AG04449 (cell line): ENCODE measurements at regions not wholly inside any gene's neighbourhood (a gene's known extent, or its start where the extent isn't known, plus 50 kb on each side); places are given as distances from the start of the nearest gene placed in this dataset.

Source experiments
- CTCF ChIA-PET: fragments of 350-600 bp; formaldehyde crosslinking; extraction: SDS; loops from one replicate; lab custom pipeline; 2021; ENCODE audit warnings: antibody characterized with exemption; lab: Yijun Ruan, JAX
- POLR2A ChIA-PET: fragments of 400-600, 350-600 bp; formaldehyde crosslinking; extraction: SDS; loops from one replicate; lab custom pipeline; 2020; ENCODE audit warnings: antibody characterized with exemption, inconsistent platforms; lab: Yijun Ruan, JAX
- DNase-seq: peaks from one replicate; pipeline ENCODE4 v3.0.0-alpha.2; 2010; ENCODE audit warnings: low read depth, low spot score
- H3K4me3 ChIP-seq: 2 replicates; pipeline ENCODE4 v1.5.1; 2011; ENCODE audit warnings: low read depth, mild to moderate bottlenecking, control low read depth, low read length
- TF ChIP-seq, protein P1 (sequence below): IDR thresholded peaks from one replicate; pipeline ENCODE4 v1.5.1; 2011; ENCODE audit warnings: mild to moderate bottlenecking, moderate library complexity, low read length, control low read depth, inconsistent platforms; ENCODE audit not compliant: insufficient read depth; ENCODE audit errors: missing control alignments

GRCh38 chr22:48929276-48929790 lies 898.3 kb downstream of the BRD1 start:
- CTCF ChIA-PET = no interaction called here
- no peak for DNase-seq
- TF ChIP-seq, protein P1, sequence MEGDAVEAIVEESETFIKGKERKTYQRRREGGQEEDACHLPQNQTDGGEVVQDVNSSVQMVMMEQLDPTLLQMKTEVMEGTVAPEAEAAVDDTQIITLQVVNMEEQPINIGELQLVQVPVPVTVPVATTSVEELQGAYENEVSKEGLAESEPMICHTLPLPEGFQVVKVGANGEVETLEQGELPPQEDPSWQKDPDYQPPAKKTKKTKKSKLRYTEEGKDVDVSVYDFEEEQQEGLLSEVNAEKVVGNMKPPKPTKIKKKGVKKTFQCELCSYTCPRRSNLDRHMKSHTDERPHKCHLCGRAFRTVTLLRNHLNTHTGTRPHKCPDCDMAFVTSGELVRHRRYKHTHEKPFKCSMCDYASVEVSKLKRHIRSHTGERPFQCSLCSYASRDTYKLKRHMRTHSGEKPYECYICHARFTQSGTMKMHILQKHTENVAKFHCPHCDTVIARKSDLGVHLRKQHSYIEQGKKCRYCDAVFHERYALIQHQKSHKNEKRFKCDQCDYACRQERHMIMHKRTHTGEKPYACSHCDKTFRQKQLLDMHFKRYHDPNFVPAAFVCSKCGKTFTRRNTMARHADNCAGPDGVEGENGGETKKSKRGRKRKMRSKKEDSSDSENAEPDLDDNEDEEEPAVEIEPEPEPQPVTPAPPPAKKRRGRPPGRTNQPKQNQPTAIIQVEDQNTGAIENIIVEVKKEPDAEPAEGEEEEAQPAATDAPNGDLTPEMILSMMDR = no peak
- POLR2A ChIA-PET = no interaction called here
- H3K4me3 ChIP-seq = no peak overlapping the region

GRCh38 chr22:48927591-48927990 lies 900.1 kb downstream of the BRD1 start:
- no peak for DNase-seq
- no peak overlapping the region for H3K4me3 ChIP-seq
- TF ChIP-seq, protein P1 = no peak
- ChIA-PET POLR2A (no interaction called here), CTCF (no interaction called here)

DNA sequence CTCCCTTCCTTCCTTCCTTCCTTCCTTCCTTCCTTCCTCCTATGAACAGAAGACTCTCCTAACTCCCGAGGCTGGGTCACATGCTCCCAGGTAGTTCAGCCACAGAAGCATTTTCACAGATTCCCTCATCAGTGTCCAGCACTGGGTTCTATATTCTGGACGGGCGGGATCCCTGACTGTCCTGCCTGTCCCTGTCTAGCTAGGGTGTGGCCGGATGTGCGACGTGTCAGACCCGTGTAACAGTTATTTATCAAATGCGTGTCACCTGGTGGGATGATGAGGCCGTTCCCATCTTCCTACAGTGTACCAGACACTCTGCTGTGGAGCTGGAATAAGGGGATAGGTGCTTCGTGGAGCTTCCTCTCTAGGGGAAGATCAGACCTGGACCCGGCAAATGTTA lies 901.0 kb downstream of the BRD1 start:
- no peak overlapping the region for H3K4me3 ChIP-seq
- TF ChIP-seq, protein P1 = no peak
- POLR2A ChIA-PET = no interaction called here
- DNase-seq = no peak
- CTCF ChIA-PET = no interaction called here

DNA sequence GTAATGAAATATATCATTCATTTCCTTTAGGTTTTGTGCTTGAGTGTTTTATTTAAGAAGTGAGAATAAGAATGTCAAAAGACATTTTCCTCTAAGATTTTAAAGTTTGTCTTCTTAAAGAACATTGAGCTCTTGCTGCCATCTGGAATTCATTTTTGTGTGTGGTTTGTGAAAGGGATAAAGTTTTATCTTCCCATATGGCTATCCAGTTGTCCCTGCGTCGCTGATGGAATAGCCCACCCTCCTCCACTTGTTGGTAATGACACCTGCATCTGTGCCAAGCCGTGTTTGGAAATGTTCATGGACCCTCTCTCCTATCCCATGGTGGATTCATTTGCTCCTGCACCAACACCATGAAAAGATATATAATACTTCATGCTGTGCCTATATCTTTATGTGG lies 901.5 kb downstream of the BRD1 start:
- CTCF ChIA-PET = no interaction called here

DNA sequence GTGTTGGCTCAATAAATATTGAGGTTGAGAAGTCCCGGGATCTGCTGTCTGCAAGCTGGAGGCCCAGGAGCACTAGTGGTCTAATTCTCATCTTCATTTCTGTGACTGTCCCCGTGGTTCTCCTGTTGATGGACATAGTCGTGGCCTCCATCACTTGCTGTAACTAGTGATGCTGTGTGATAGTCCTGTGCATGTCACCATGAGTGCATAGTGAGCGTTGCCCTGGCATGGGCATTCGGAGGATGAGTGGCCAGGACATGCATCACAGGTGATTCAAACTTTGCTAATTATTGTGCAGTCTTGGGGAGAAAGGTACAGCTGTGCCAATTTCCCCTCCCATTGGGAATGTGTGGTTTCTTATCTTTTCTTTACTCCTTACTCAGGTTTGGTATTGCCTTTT lies 902.2 kb downstream of the BRD1 start:
- no peak for DNase-seq
- TF ChIP-seq, protein P1 = no peak
- POLR2A ChIA-PET = no interaction called here
- H3K4me3 ChIP-seq = no peak overlapping the region
- CTCF ChIA-PET = no interaction called here

More for the DNA sequence above, 901.5 kb downstream of the BRD1 start:
- H3K4me3 ChIP-seq = no peak overlapping the region
- TF ChIP-seq, protein P1 = no peak
- no peak for DNase-seq
- POLR2A ChIA-PET = no interaction called here

GRCh38 chr22:48923996-48924395 lies 903.7 kb downstream of the BRD1 start:
- ChIA-PET POLR2A (no interaction called here), CTCF (no interaction called here)
- no peak for DNase-seq
- TF ChIP-seq, protein P1 = no peak
- no peak overlapping the region for H3K4me3 ChIP-seq
